NCI-H128 (cell line): ENCODE measurements at regions not wholly inside any gene's neighbourhood (a gene's known extent, or its start where the extent isn't known, plus 50 kb on each side); places are given as distances from the start of the nearest gene placed in this dataset.

Experiments used
- DNase-seq: peaks from one replicate; lab custom pipeline; 2025; ENCODE audit not compliant: unreplicated experiment; lab: John Stamatoyannopoulos, UW

- no peak for DNase-seq
These were observed 377.3 kb downstream of the GASK1B start for GRCh38 chr4:157795495-157795894.

- DNase-seq, result no peak
These were observed 380.1 kb downstream of the GASK1B start for GRCh38 chr4:157792716-157793115.

GRCh38 chr4:157791236-157791635, 381.6 kb downstream of the GASK1B start:
- DNase-seq, result no peak

- DNase-seq, result no peak
These were observed 385.2 kb downstream of the GASK1B start for GRCh38 chr4:157787618-157788017.

- no peak for DNase-seq
These were observed 391.5 kb downstream of the GASK1B start for GRCh38 chr4:157781361-157781760.

GRCh38 chr4:157779081-157779480, 393.7 kb downstream of the GASK1B start:
- DNase-seq, result no peak

- no peak for DNase-seq
These were observed 395.8 kb downstream of the GASK1B start for GRCh38 chr4:157776930-157777528.

GRCh38 chr4:157775971-157776370, 396.9 kb downstream of the GASK1B start:
- DNase-seq, result no peak

- DNase-seq, result no peak
These were observed 399.9 kb downstream of the GASK1B start for GRCh38 chr4:157772907-157773306.

- no peak for DNase-seq
These were observed 404.4 kb downstream of the GASK1B start for GRCh38 chr4:157768419-157768818.

- DNase-seq, result no peak
These were observed 409.3 kb downstream of the GASK1B start for GRCh38 chr4:157763490-157763889.

- DNase-seq, result no peak
These were observed 418.4 kb downstream of the GASK1B start for GRCh38 chr4:157754410-157754809.

GRCh38 chr4:157751631-157752030, 421.2 kb downstream of the GASK1B start:
- DNase-seq, result no peak

- DNase-seq, result no peak
These were observed 431.2 kb downstream of the GASK1B start for GRCh38 chr4:157741642-157742041.

GRCh38 chr4:157739242-157739641, 433.6 kb downstream of the GASK1B start:
- no peak for DNase-seq

GRCh38 chr4:157728215-157728614, 444.6 kb downstream of the GASK1B start:
- no peak for DNase-seq

GRCh38 chr4:157727163-157727562, 445.7 kb downstream of the GASK1B start:
- DNase-seq, result no peak

- no peak for DNase-seq
These were observed 450.7 kb downstream of the GASK1B start for GRCh38 chr4:157722146-157722545.

- DNase-seq, result no peak
These were observed 459.5 kb downstream of the GASK1B start for GRCh38 chr4:157713342-157713741.

GRCh38 chr4:157706155-157706554, 466.7 kb downstream of the GASK1B start:
- DNase-seq, result no peak

GRCh38 chr4:157702831-157703230, 470.0 kb downstream of the GASK1B start:
- DNase-seq, result no peak

GRCh38 chr4:157701695-157701994, 471.2 kb downstream of the GASK1B start:
- no peak for DNase-seq

- no peak for DNase-seq
These were observed 471.7 kb downstream of the GASK1B start for GRCh38 chr4:157700898-157701694.
